Calu3 (cell line): ENCODE measurements at regions not wholly inside any gene's neighbourhood (a gene's known extent, or its start where the extent isn't known, plus 50 kb on each side); places are given as distances from the start of the nearest gene placed in this dataset.

Experiments used
- BruUV-seq: library from RNA; stranded (reverse); fragments of 400-500 nt; replicated peaks from 2 replicates; lab custom pipeline; 2021; lab: Mats Ljungman, UMichigan
- CTCF ChIA-PET: fragments of 300-600 bp; sonication (Branson Sonifier 250); formaldehyde crosslinking; loops from one replicate; lab custom pipeline; 2022; ENCODE audit warnings: antibody characterized with exemption; lab: Charles Lee
- DNase-seq: peaks from one replicate; pipeline ENCODE4 v3.0.0; 2022
- H3K27ac Mint-ChIP-seq: one replicate; pipeline ENCODE4 v1.8.0; 2022; ENCODE audit warnings: mixed read lengths; ENCODE audit not compliant: unreplicated experiment
- H3K27me3 Mint-ChIP-seq: one replicate; pipeline ENCODE4 v1.8.0; 2022; ENCODE audit warnings: mixed read lengths; ENCODE audit not compliant: unreplicated experiment
- H3K36me3 Mint-ChIP-seq: one replicate; pipeline ENCODE4 v1.8.0; 2022; ENCODE audit warnings: mild to moderate bottlenecking, moderate library complexity, mixed read lengths; ENCODE audit not compliant: insufficient read depth, unreplicated experiment
- H3K4me1 Mint-ChIP-seq: one replicate; pipeline ENCODE4 v1.8.0; 2022; ENCODE audit warnings: mild to moderate bottlenecking, low read depth, mixed read lengths; ENCODE audit not compliant: unreplicated experiment
- H3K4me3 Mint-ChIP-seq: one replicate; pipeline ENCODE4 v1.8.0; 2022; ENCODE audit warnings: mild to moderate bottlenecking, low read depth, moderate library complexity, mixed read lengths; ENCODE audit not compliant: unreplicated experiment
- H3K9me3 Mint-ChIP-seq: one replicate; pipeline ENCODE4 v1.8.0; 2022; ENCODE audit warnings: low read depth, mixed read lengths; ENCODE audit not compliant: unreplicated experiment
- CTCF ChIP-seq: fragments of 200-600 bp; IDR thresholded peaks from one replicate; pipeline ENCODE4 v1.8.0; 2022; ENCODE audit warnings: antibody characterized with exemption; ENCODE audit not compliant: unreplicated experiment
- intact Hi-C: fragments of 100-400 bp; cut with micrococcal nuclease; formaldehyde crosslinking; loops from one replicate; pipeline ENCODE4 v1.10.0; 2022; ENCODE audit not compliant: unreplicated experiment

GRCh38 chr3:103907567-103907966 lies 1459.1 kb upstream of the ALCAM start:
- Mint-ChIP-seq H3K4me1 (no peaks in the 10 kb centered on the region), H3K9me3 (peaks cover 3% of the 10 kb centered on the region), H3K27ac (no peak overlapping the region), H3K4me3 (no peak overlapping the region), H3K36me3 (no peaks in the 10 kb centered on the region), H3K27me3 (no peaks in the 10 kb centered on the region)
- CTCF ChIA-PET, result no interaction called here
- no peak for DNase-seq
- no TSS peak for BruUV-seq
- intact Hi-C loops, result no loop called here
- TF ChIP-seq CTCF, result no peak

DNA sequence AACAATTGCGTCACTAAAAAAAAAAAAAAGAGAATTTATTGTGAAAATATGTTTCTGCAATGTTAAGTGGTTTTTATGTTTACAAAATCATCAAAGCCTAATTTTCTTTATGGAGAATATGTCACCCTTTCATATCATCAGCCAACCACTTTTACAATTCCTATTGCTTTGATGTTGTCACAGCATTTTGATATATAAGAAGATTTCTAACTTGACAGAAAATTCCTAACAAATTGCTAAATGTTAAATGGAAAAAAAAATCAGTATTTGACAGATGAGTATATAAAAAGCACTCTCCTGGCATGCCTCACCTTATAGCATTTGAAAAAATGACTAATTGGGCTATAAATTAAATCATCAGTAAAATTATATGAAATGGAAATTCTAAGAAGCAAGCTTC lies 1457.3 kb upstream of the ALCAM start:
- no peak for DNase-seq
- intact Hi-C loops, result no loop called here
- Mint-ChIP-seq H3K36me3 (no peaks in the 10 kb centered on the region), H3K27ac (no peak overlapping the region), H3K9me3 (peaks cover 3% of the 10 kb centered on the region), H3K4me3 (no peak overlapping the region), H3K27me3 (no peaks in the 10 kb centered on the region), H3K4me1 (no peaks in the 10 kb centered on the region)
- CTCF ChIA-PET, result no interaction called here
- BruUV-seq, result no TSS peak
- no peak for TF ChIP-seq CTCF

DNA sequence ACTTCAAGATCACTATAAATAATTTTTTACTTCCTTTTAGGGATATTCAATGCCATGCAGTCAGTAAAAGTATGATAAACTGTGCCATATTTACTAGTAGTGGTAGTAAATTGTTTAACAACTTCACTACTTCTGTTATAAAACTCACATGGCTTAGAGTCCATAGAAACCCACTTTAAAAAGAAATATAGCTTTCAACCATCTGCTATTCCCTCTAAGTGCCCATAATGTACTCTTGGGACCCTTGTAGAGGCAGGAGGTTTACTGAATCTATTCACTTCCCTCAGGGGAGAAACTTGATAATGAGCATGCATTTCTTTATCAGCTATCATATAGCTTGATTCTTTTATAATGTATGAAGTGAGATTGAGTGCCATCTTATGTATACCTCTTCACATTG lies 1448.4 kb upstream of the ALCAM start:
- Mint-ChIP-seq H3K27me3 (no peaks in the 10 kb centered on the region), H3K27ac (no peak overlapping the region), H3K36me3 (no peaks in the 10 kb centered on the region), H3K4me1 (no peaks in the 10 kb centered on the region), H3K4me3 (no peak overlapping the region), H3K9me3 (no peaks in the 10 kb centered on the region)
- CTCF ChIA-PET, result no interaction called here
- no TSS peak for BruUV-seq
- intact Hi-C loops, result no loop called here
- DNase-seq, result no peak
- TF ChIP-seq CTCF, result no peak

- Mint-ChIP-seq H3K36me3 (no peaks in the 10 kb centered on the region), H3K27ac (no peak overlapping the region), H3K4me3 (no peak overlapping the region), H3K9me3 (no peaks in the 10 kb centered on the region), H3K27me3 (no peaks in the 10 kb centered on the region), H3K4me1 (no peaks in the 10 kb centered on the region)
- no peak for DNase-seq
- CTCF ChIA-PET, result no interaction called here
- intact Hi-C loops, result no loop called here
- no peak for TF ChIP-seq CTCF
- no TSS peak for BruUV-seq
Observed at GRCh38 chr3:103919327-103919726, 1447.4 kb upstream of the ALCAM start.
